A673 (cell line): ENCODE measurements at regions not wholly inside any gene's neighbourhood (a gene's known extent, or its start where the extent isn't known, plus 50 kb on each side); places are given as distances from the start of the nearest gene placed in this dataset.

Source experiments
- BruUV-seq: library from RNA; stranded (reverse); fragments of 400-500 nt; replicated peaks from 2 replicates; lab custom pipeline; 2021; lab: Mats Ljungman, UMichigan
- CTCF ChIA-PET: fragments of 300-600 bp; sonication (Branson Sonifier 250); formaldehyde crosslinking; loops from one replicate; lab custom pipeline; 2022; ENCODE audit warnings: antibody characterized with exemption; lab: Charles Lee
- POLR2A ChIA-PET: fragments of 300-600 bp; sonication (Branson Sonifier 250); formaldehyde crosslinking; loops from one replicate; lab custom pipeline; 2022; ENCODE audit warnings: antibody characterized with exemption; ENCODE audit not compliant: low non-redundant PET; lab: Charles Lee
- DNase-seq: peaks from one replicate; pipeline ENCODE4 v3.0.0-alpha.2; 2015; ENCODE audit warnings: low spot score
- H3K27ac ChIP-seq: fragments of 200-600 bp; sonication (generic); 2 replicates; pipeline ENCODE4 v1.5.1; 2016; ENCODE audit warnings: mixed run types, low read depth, mild to moderate bottlenecking, mixed read lengths, antibody characterized with exemption, low read length; ENCODE audit not compliant: poor library complexity, severe bottlenecking
- H3K27me3 ChIP-seq: fragments of 200-600 bp; sonication (generic); replicated peaks from 2 replicates; pipeline ENCODE4 v1.6.1; 2017; ENCODE audit warnings: mixed run types, low read depth, mild to moderate bottlenecking, mixed read lengths, antibody characterized with exemption, low read length; ENCODE audit not compliant: insufficient read depth, poor library complexity
- H3K36me3 ChIP-seq: fragments of 200-600 bp; sonication (generic); 2 replicates; pipeline ENCODE4 v1.6.1; 2016; ENCODE audit warnings: mixed run types, mild to moderate bottlenecking, mixed read lengths, antibody characterized with exemption, low read length; ENCODE audit not compliant: insufficient read depth, poor library complexity, severe bottlenecking
- H3K4me1 ChIP-seq: fragments of 200-600 bp; sonication (generic); 2 replicates; pipeline ENCODE4 v1.6.1; 2017; ENCODE audit warnings: mixed run types, mild to moderate bottlenecking, mixed read lengths, antibody characterized with exemption, low read length; ENCODE audit not compliant: insufficient read depth, poor library complexity, severe bottlenecking
- H3K4me3 ChIP-seq: fragments of 200-600 bp; sonication (generic); 2 replicates; pipeline ENCODE4 v1.5.1; 2016; ENCODE audit warnings: low read depth, mixed run types, mild to moderate bottlenecking, mixed read lengths, low read length; ENCODE audit not compliant: poor library complexity, severe bottlenecking
- H3K9me3 ChIP-seq: fragments of 200-600 bp; sonication (generic); 2 replicates; pipeline ENCODE4 v1.6.1; 2016; ENCODE audit warnings: mixed run types, low read depth, mild to moderate bottlenecking, mixed read lengths, antibody characterized with exemption, low read length; ENCODE audit not compliant: poor library complexity, severe bottlenecking
- EZH2 ChIP-seq: fragments of 200-600 bp; sonication (generic); IDR thresholded peaks from 2 replicates; pipeline ENCODE4 v1.6.1; 2017; ENCODE audit warnings: borderline replicate concordance, low read depth, mild to moderate bottlenecking, mixed read lengths, antibody characterized with exemption, low read length; ENCODE audit not compliant: poor library complexity, severe bottlenecking
- intact Hi-C: fragments of 100-400 bp; cut with micrococcal nuclease; formaldehyde crosslinking; loops from one replicate; pipeline ENCODE4 v1.10.0; 2022; ENCODE audit not compliant: unreplicated experiment
- TF ChIP-seq, protein P1 (sequence below): fragments of 300-800, 200-600 bp; sonication (generic); conservative IDR thresholded peaks from 2 replicates; pipeline ENCODE4 v1.5.1; 2017; ENCODE audit warnings: low read depth, mild to moderate bottlenecking, antibody characterized with exemption, low read length, moderate library complexity, mixed read lengths

DNA sequence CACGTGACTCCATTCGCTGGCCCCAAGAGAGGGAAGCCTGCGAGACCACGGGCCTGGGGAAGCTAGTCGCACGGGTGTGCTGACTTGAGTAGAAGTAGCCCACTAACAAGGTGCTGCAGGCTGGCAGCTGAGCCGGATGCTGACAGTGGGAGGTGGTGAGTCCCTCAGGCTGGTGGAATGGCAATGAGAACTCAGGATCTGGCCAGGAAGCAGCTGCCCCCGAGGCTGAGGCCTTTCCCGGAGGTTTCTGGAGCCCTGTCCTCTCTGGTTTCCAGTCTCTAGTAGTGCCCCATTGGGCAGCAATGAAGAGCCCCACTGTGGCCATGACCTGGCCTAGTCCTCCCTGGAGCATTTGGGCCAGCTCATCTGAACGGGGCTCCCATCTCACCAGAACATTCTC lies 366.7 kb upstream of the IRX4 start:
- CTCF ChIA-PET, result no interaction called here

DNA sequence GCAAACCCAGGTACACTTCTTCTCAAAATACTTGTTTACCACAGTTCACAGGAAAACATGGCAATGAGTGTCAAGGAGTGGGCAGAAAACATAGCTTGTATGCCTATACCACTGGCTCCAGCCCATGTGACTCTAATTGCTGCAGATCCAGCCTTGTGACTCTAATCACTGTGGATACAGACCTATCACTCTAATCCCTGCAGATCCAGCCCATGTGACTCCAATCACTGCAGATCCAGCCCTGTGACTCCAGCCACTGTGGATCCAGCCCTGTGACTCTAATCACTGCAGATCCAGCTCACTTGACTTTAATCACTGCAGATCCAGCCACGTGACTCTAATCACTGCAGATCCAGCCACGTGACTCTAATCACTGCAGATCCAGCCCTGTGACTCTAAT lies 366.3 kb upstream of the IRX4 start:
- H3K4me1 ChIP-seq, result no peaks in the 10 kb centered on the region
- no peak overlapping the region for H3K4me3 ChIP-seq
- H3K36me3 ChIP-seq, result no peaks in the 10 kb centered on the region
- TF ChIP-seq, protein P1, sequence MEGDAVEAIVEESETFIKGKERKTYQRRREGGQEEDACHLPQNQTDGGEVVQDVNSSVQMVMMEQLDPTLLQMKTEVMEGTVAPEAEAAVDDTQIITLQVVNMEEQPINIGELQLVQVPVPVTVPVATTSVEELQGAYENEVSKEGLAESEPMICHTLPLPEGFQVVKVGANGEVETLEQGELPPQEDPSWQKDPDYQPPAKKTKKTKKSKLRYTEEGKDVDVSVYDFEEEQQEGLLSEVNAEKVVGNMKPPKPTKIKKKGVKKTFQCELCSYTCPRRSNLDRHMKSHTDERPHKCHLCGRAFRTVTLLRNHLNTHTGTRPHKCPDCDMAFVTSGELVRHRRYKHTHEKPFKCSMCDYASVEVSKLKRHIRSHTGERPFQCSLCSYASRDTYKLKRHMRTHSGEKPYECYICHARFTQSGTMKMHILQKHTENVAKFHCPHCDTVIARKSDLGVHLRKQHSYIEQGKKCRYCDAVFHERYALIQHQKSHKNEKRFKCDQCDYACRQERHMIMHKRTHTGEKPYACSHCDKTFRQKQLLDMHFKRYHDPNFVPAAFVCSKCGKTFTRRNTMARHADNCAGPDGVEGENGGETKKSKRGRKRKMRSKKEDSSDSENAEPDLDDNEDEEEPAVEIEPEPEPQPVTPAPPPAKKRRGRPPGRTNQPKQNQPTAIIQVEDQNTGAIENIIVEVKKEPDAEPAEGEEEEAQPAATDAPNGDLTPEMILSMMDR, result no peak
- no peak for TF ChIP-seq EZH2
- no TSS peak for BruUV-seq
- no peak for DNase-seq
- CTCF ChIA-PET, result no interaction called here
- POLR2A ChIA-PET, result no interaction called here
- intact Hi-C loops, result no loop called here
- peaks cover 17% of the 10 kb centered on the region for H3K9me3 ChIP-seq
- no peak overlapping the region for H3K27ac ChIP-seq
- H3K27me3 ChIP-seq, result no peaks in the 10 kb centered on the region

More for the DNA sequence above, 366.7 kb upstream of the IRX4 start:
- no TSS peak for BruUV-seq
- POLR2A ChIA-PET, result no interaction called here
- TF ChIP-seq, protein P1, result no peak
- TF ChIP-seq EZH2, result no peak
- no peaks in the 10 kb centered on the region for H3K36me3 ChIP-seq
- no peaks in the 10 kb centered on the region for H3K4me1 ChIP-seq
- peaks cover 17% of the 10 kb centered on the region for H3K9me3 ChIP-seq
- no peak overlapping the region for H3K4me3 ChIP-seq
- no peak for DNase-seq
- no peak overlapping the region for H3K27ac ChIP-seq
- no peaks in the 10 kb centered on the region for H3K27me3 ChIP-seq
- intact Hi-C loops, result no loop called here

- no peaks in the 10 kb centered on the region for H3K4me1 ChIP-seq
- POLR2A ChIA-PET, result no interaction called here
- intact Hi-C loops, result no loop called here
- H3K4me3 ChIP-seq, result no peak overlapping the region
- peaks cover 10% of the 10 kb centered on the region for H3K9me3 ChIP-seq
- CTCF ChIA-PET, result no interaction called here
- H3K36me3 ChIP-seq, result no peaks in the 10 kb centered on the region
- no peaks in the 10 kb centered on the region for H3K27me3 ChIP-seq
- no peak for TF ChIP-seq EZH2
- TF ChIP-seq, protein P1, result no peak
- BruUV-seq, result no TSS peak
- no peak overlapping the region for H3K27ac ChIP-seq
- DNase-seq, result no peak
Measured at GRCh38 chr5:2242539-2242938, 359.8 kb upstream of the IRX4 start.
